HG03558 (cell line): ENCODE measurements at regions not wholly inside any gene's neighbourhood (a gene's known extent, or its start where the extent isn't known, plus 50 kb on each side); places are given as distances from the start of the nearest gene placed in this dataset.

ENCODE experiments used
- ATAC-seq: cut with Tn5 transposase; IDR thresholded peaks from one replicate; pipeline ENCODE4 v1.9.1; 2021; ENCODE audit warnings: moderate number of reproducible peaks; ENCODE audit not compliant: unreplicated experiment; ENCODE audit errors: extremely low read depth

- ATAC-seq: no peak
These were observed 269.0 kb downstream of the ZNF621 start for GRCh38 chr3:40793730-40794129.

- ATAC-seq: no peak
These were observed 275.6 kb downstream of the ZNF621 start for GRCh38 chr3:40800343-40800742.

GRCh38 chr3:40801284-40801741 is 276.6 kb downstream of the ZNF621 start:
- no peak for ATAC-seq

- ATAC-seq: no peak
These were observed 278.6 kb downstream of the ZNF621 start for GRCh38 chr3:40803311-40803710.

- ATAC-seq: no peak
These were observed 280.7 kb downstream of the ZNF621 start for GRCh38 chr3:40805456-40805855.

GRCh38 chr3:40810813-40811212 is 286.1 kb downstream of the ZNF621 start:
- ATAC-seq: no peak

- no peak for ATAC-seq
These were observed 292.3 kb downstream of the ZNF621 start for GRCh38 chr3:40817017-40817416.

- ATAC-seq: no peak
These were observed 296.6 kb downstream of the ZNF621 start for GRCh38 chr3:40821315-40821714.

GRCh38 chr3:40827226-40827625 is 302.5 kb downstream of the ZNF621 start:
- ATAC-seq: no peak

GRCh38 chr3:40827942-40828688 is 303.4 kb downstream of the ZNF621 start:
- no peak for ATAC-seq

- no peak for ATAC-seq
These were observed 304.1 kb downstream of the ZNF621 start for GRCh38 chr3:40828741-40829415.

GRCh38 chr3:40829876-40830275 is 305.1 kb downstream of the ZNF621 start:
- ATAC-seq: no peak

- no peak for ATAC-seq
These were observed 312.5 kb downstream of the ZNF621 start for GRCh38 chr3:40837300-40837699.

- ATAC-seq: no peak
These were observed 316.4 kb downstream of the ZNF621 start for GRCh38 chr3:40841131-40841530.

- ATAC-seq: no peak
These were observed 316.9 kb downstream of the ZNF621 start for GRCh38 chr3:40841570-40842109.

- no peak for ATAC-seq
These were observed 318.0 kb downstream of the ZNF621 start for GRCh38 chr3:40842714-40843113.

- no peak for ATAC-seq
These were observed 318.5 kb downstream of the ZNF621 start for GRCh38 chr3:40843208-40843624.

GRCh38 chr3:40843851-40844548 is 319.2 kb downstream of the ZNF621 start:
- ATAC-seq: no peak

GRCh38 chr3:40844896-40845295 is 320.1 kb downstream of the ZNF621 start:
- no peak for ATAC-seq

GRCh38 chr3:40845447-40845846 is 320.7 kb downstream of the ZNF621 start:
- ATAC-seq: no peak

- no peak for ATAC-seq
These were observed 321.2 kb downstream of the ZNF621 start for GRCh38 chr3:40845916-40846315.
